NK-92 treated with Interleukin-12 subunit alpha and Interleukin-12 subunit beta, amount 100 ng/mL, for 24 hours (cell line): ENCODE measurements at regions not wholly inside any gene's neighbourhood (a gene's known extent, or its start where the extent isn't known, plus 50 kb on each side); places are given as distances from the start of the nearest gene placed in this dataset.
A peak's percentile ranks its signal among the peaks of the same experiment; 100 is the strongest.

Source experiments
- DNase-seq: peaks from one replicate; lab custom pipeline; 2025; lab: John Stamatoyannopoulos, UW

GRCh38 chr6:169165561-169166300, 87.9 kb downstream of the THBS2 start:
- DNase-seq = no peak

- no peak for DNase-seq
These were observed 88.7 kb downstream of the THBS2 start for GRCh38 chr6:169164986-169165385.

GRCh38 chr6:169164451-169164850, 89.2 kb downstream of the THBS2 start:
- DNase-seq = no peak

- no peak for DNase-seq
These were observed 90.2 kb downstream of the THBS2 start for GRCh38 chr6:169163411-169163901.

- DNase-seq = peak; percentile 25
These were observed 90.8 kb downstream of the THBS2 start for GRCh38 chr6:169162752-169163407.

GRCh38 chr6:169162249-169162648, 91.4 kb downstream of the THBS2 start:
- no peak for DNase-seq

- DNase-seq = no peak
These were observed 92.0 kb downstream of the THBS2 start for GRCh38 chr6:169161572-169162167.

- no peak for DNase-seq
These were observed 92.6 kb downstream of the THBS2 start for GRCh38 chr6:169160855-169161560.

GRCh38 chr6:169160091-169160854, 93.4 kb downstream of the THBS2 start:
- no peak for DNase-seq

- no peak for DNase-seq
These were observed 94.3 kb downstream of the THBS2 start for GRCh38 chr6:169159331-169159730.

- no peak for DNase-seq
These were observed 95.0 kb downstream of the THBS2 start for GRCh38 chr6:169158691-169159090.

- DNase-seq = no peak
These were observed 95.5 kb downstream of the THBS2 start for GRCh38 chr6:169158174-169158573.

- no peak for DNase-seq
These were observed 96.2 kb downstream of the THBS2 start for GRCh38 chr6:169157197-169158148.

GRCh38 chr6:169156793-169157147, 96.9 kb downstream of the THBS2 start:
- no peak for DNase-seq

GRCh38 chr6:169156108-169156792, 97.4 kb downstream of the THBS2 start:
- no peak for DNase-seq

- DNase-seq = no peak
These were observed 98.2 kb downstream of the THBS2 start for GRCh38 chr6:169155481-169155880.

GRCh38 chr6:169153401-169153800, 100.2 kb downstream of the THBS2 start:
- no peak for DNase-seq

- no peak for DNase-seq
These were observed 107.1 kb downstream of the THBS2 start for GRCh38 chr6:169146521-169146920.

GRCh38 chr6:169145991-169146501, 107.6 kb downstream of the THBS2 start:
- no peak for DNase-seq

- DNase-seq = no peak
These were observed 108.2 kb downstream of the THBS2 start for GRCh38 chr6:169145496-169145895.
